Stomach (tissue), 8 donors: ENCODE measurements at regions not wholly inside any gene's neighbourhood (a gene's known extent, or its start where the extent isn't known, plus 50 kb on each side); places are given as distances from the start of the nearest gene placed in this dataset.

ENCODE experiments used
- DNase-seq, 2 donors: peaks; one replicate each; pipeline versions ENCODE4 v3.0.0 to v3.0.0-alpha.2; 2013 to 2019
- H3K27ac ChIP-seq, 5 donors: fragments of 200-600 bp in 4 of 5; sonication (generic) in 4 of 5; one replicate each; pipeline ENCODE4 v1.5.1; 2013 to 2019; ENCODE audit warnings: mild to moderate bottlenecking in 1 of 5, moderate library complexity in 1 of 5
- H3K27me3 ChIP-seq, 3 donors: fragments of 200-600 bp; sonication (generic); one replicate each; pipeline ENCODE4 v1.5.1; 2017 to 2019; ENCODE audit warnings: mixed run types in 1 of 3
- H3K36me3 ChIP-seq, 4 donors: fragments of 200-600 bp; sonication (generic); 1 replicate in 3 of 4; 2 replicates in 1 of 4; pipeline ENCODE4 v1.5.1; 2016 to 2019
- H3K4me1 ChIP-seq, 4 donors: fragments of 200-600 bp; sonication (generic); one replicate each; pipeline ENCODE4 v1.5.1; 2016 to 2019
- H3K4me3 ChIP-seq, 4 donors: fragments of 200-600 bp; sonication (generic) in 3 of 4; one replicate each; pipeline ENCODE4 v1.5.1; 2016 to 2019; ENCODE audit warnings: mild to moderate bottlenecking in 1 of 4
- H3K9me3 ChIP-seq, 4 donors: fragments of 200-600 bp; sonication (generic); one replicate each; pipeline ENCODE4 v1.5.1; 2016 to 2019
- CTCF ChIP-seq, 7 experiments: fragments of 450-650 bp in 4 of 7; fragments of 200-600 bp in 3 of 7; sonication (generic) in 3 of 7; IDR thresholded peaks; one replicate each; pipeline ENCODE4 v1.5.1; 2016 to 2019; ENCODE audit warnings: antibody characterized with exemption in 7 of 7, control low read depth in 2 of 7, mild to moderate bottlenecking in 1 of 7
- EP300 ChIP-seq: sonication (generic); formaldehyde crosslinking; IDR thresholded peaks from one replicate; pipeline ENCODE4 v1.6.1; 2017; ENCODE audit warnings: antibody characterized with exemption
- POLR2A ChIP-seq, 4 donors: fragments of 450-650 bp; IDR thresholded peaks; one replicate each; pipeline ENCODE4 v1.6.1; 2016; ENCODE audit warnings: antibody characterized with exemption in 4 of 4, control low read depth in 2 of 4, mild to moderate bottlenecking in 1 of 4, moderate library complexity in 1 of 4
- POLR2AphosphoS5 ChIP-seq, 3 donors: sonication (generic); formaldehyde crosslinking; IDR thresholded peaks; one replicate each; pipeline ENCODE4 v1.6.1; 2016; ENCODE audit warnings: antibody characterized with exemption in 3 of 3
- WGBS, 5 donors: extraction: QIAGEN DNeasy Blood & Tissue Kit in 3 of 5; methylation state at CpG; one replicate each; pipeline versions ENCODE4 v1.1.5 to v1.1.7; 2013 to 2018; 5-methylcytosine and 5-hydroxymethylcytosine counted together
- intact Hi-C: fragments of 100-400 bp; cut with DNase I; formaldehyde crosslinking; loops from one replicate; pipeline ENCODE4 v1.15.1; 2023; ENCODE audit warnings: low total_unique reads
- donor health status: healthy with polysubstance abuse.
- donor health status: Bipolar disorder and iron deficiency.
- donor health status: healthy.

DNA sequence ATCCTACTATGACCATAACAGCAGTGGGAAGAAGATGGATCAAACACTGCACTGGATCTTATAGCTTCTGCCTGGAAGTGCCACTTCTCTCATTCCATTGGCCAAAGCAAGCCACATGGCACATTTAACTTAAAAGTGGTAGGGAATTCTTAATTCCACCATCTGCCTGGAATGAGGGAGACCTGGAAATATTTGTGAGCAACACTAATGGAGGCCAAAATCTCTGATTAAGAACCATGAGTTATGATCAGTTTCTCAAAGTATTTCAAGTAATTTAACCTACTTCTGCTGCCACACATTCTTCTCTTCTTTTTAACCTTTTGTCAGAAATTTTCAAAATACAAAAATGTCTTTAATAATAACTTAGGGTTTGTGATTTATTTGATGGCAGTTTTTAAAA is 154.0 kb upstream of the C1orf87 start:
- TF ChIP-seq POLR2A (IDR thresholded peaks at IDR 0.05) (no peak), CTCF (IDR thresholded peaks at IDR 0.05) (no peak), EP300 (no peak), POLR2AphosphoS5 (IDR thresholded peaks at IDR 0.05) (no peak)
- no peaks in the 10 kb centered on the region for H3K27me3 ChIP-seq
- no peak overlapping the region for H3K4me3 ChIP-seq
- H3K27ac ChIP-seq, result no peak overlapping the region
- peaks cover 0 to 4% (median 0%) of the 10 kb centered on the region in 4 donors for H3K4me1 ChIP-seq
- H3K36me3 ChIP-seq, result no peaks in the 10 kb centered on the region
- H3K9me3 ChIP-seq, result no peaks in the 10 kb centered on the region
- DNase-seq, result no peak
- intact Hi-C loops, result no loop called here

DNA sequence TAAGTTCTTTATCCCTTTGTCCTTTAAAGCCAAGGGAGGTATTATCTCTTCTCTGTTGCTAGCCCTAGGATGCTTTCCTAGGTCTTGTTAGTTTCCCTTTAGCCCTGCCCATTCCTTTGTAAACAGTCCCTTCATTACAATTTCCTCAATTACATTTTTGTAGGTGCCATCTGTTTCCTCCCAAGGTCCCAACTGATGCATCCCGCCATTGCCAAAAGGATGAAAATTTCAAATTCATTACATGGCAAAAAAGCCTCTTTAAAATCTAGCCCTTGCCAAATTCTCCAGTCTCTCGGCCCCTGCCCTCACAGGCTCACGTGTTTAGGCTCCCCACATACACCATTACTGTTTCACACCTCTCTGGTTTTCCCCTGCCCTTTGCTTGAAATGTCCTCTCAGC is 151.9 kb upstream of the C1orf87 start:
- Histone ChIP-seq H3K4me3 (no peak overlapping the region), H3K9me3 (no peaks in the 10 kb centered on the region), H3K27me3 (no peaks in the 10 kb centered on the region), H3K36me3 (no peaks in the 10 kb centered on the region), H3K4me1 (peaks cover 0 to 4% (median 0%) of the 10 kb centered on the region in 4 donors), H3K27ac (no peak overlapping the region)
- TF ChIP-seq EP300 (no peak), POLR2AphosphoS5 (IDR thresholded peaks at IDR 0.05) (no peak), CTCF (IDR thresholded peaks at IDR 0.05) (no peak), POLR2A (IDR thresholded peaks at IDR 0.05) (no peak)
- no peak for DNase-seq
- WGBS, 5 donors, result 74 to 82% (median 75%) methylated on average over 3 of the region's 3 CpGs
- intact Hi-C loops, result no loop called here

GRCh38 chr1:60224523-60224922 is 151.0 kb upstream of the C1orf87 start:
- Histone ChIP-seq H3K9me3 (no peaks in the 10 kb centered on the region), H3K4me1 (peaks cover 0 to 4% (median 0%) of the 10 kb centered on the region in 4 donors), H3K36me3 (no peaks in the 10 kb centered on the region), H3K4me3 (no peak overlapping the region), H3K27ac (no peak overlapping the region), H3K27me3 (no peaks in the 10 kb centered on the region)
- TF ChIP-seq POLR2AphosphoS5 (IDR thresholded peaks at IDR 0.05), result no peak
- no peak for TF ChIP-seq POLR2A (IDR thresholded peaks at IDR 0.05)
- TF ChIP-seq EP300, result no peak
- no peak for TF ChIP-seq CTCF (IDR thresholded peaks at IDR 0.05)
- intact Hi-C loops, result no loop called here
- 77 to 92% (median 85%) methylated on average over 3 of the region's 3 CpGs for WGBS, 5 donors
- no peak for DNase-seq

DNA sequence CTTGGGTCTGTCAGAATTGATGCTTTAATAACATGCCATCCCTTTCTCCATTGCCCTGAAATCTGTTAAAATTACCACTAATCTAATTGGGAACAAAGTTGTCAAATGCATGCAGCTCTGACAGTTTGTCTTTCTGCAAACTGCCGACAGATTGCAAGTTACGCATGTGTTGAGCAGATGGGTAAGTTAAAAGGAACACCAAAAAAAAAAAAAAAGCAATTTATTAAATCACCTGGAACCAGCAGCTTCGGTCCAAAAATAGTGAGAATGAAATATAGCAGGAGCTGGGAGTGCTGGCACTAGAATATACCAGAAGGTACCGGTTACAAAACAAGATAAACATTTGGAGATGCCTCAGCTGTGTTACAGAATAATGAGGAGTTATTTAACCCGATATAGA is 149.6 kb upstream of the C1orf87 start:
- 49 to 73% (median 62%) methylated on average over 5 of the region's 5 CpGs for WGBS, 5 donors
- intact Hi-C loops, result no loop called here
- Histone ChIP-seq H3K4me1 (peaks cover 0 to 4% (median 0%) of the 10 kb centered on the region in 4 donors), H3K27ac (no peak overlapping the region), H3K4me3 (no peak overlapping the region), H3K27me3 (no peaks in the 10 kb centered on the region), H3K36me3 (no peaks in the 10 kb centered on the region), H3K9me3 (no peaks in the 10 kb centered on the region)
- no peak for TF ChIP-seq EP300
- no peak for TF ChIP-seq CTCF (IDR thresholded peaks at IDR 0.05)
- no peak for TF ChIP-seq POLR2A (IDR thresholded peaks at IDR 0.05)
- TF ChIP-seq POLR2AphosphoS5 (IDR thresholded peaks at IDR 0.05), result no peak
- DNase-seq, result no peak
